GM21528 (cell line): ENCODE measurements at regions not wholly inside any gene's neighbourhood (a gene's known extent, or its start where the extent isn't known, plus 50 kb on each side); places are given as distances from the start of the nearest gene placed in this dataset.

Experiments
- ATAC-seq: cut with Tn5 transposase; IDR thresholded peaks from one replicate; pipeline ENCODE4 v1.9.1; 2021; ENCODE audit warnings: mild to moderate bottlenecking, moderate library complexity; ENCODE audit not compliant: unreplicated experiment, low FRiP score

- ATAC-seq, result no peak
Observed at GRCh38 chr11:92845390-92845789, 124.1 kb upstream of the MTNR1B start.

DNA sequence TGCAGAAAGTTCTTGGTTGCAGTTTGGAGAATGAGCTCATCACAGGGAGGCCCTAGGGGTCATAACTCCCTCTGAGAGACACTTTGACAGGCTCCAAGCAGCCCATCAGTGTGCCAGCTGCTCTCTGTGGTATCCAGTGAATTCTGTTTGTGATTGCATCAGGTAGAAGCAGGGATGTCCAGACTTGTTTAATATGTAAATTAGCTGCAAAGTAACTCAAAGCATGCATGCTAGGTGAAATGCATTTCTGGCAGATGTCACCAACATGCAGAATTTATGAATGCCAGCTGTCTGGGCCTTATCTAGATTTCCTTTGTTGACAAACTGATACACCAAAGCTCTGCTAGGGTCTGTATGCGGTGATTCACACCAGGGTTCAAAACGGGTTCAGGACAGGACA is 123.6 kb upstream of the MTNR1B start:
- no peak for ATAC-seq

DNA sequence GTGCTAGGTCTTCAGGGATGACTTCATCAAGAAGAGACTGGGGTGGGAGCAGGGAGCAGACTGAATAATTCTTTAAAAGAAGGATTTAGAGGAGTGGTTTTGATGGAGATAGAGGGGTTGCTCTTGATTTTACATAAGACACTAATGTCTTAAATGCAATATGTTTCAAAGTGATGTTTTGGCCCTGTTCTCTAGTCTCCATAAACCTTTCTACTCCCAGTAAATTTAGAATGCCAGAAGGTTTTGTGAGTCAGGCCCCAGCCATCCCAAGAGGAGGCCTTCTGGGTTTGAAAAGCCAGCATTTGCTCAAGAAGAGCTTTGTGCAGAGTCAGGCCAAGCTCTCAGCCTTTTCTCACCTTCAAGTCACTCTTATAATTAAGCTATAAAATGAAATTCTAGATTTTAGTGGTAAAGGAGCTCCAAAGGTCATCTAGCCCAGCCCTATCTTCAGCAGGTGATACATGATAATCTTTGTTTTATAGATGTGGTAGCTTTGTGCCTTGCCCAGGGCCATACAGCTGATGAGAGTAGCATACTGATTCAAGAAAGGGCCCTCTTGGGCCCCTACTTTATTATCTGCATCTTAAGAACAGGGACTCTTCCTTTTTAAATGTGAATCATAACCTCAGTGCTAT is 122.8 kb upstream of the MTNR1B start:
- no peak for ATAC-seq

GRCh38 chr11:92848578-92848977 is 120.9 kb upstream of the MTNR1B start:
- no peak for ATAC-seq

- ATAC-seq, result no peak
Observed at GRCh38 chr11:92850296-92850826, 119.1 kb upstream of the MTNR1B start.

- no peak for ATAC-seq
Observed at GRCh38 chr11:92852229-92852628, 117.2 kb upstream of the MTNR1B start.

DNA sequence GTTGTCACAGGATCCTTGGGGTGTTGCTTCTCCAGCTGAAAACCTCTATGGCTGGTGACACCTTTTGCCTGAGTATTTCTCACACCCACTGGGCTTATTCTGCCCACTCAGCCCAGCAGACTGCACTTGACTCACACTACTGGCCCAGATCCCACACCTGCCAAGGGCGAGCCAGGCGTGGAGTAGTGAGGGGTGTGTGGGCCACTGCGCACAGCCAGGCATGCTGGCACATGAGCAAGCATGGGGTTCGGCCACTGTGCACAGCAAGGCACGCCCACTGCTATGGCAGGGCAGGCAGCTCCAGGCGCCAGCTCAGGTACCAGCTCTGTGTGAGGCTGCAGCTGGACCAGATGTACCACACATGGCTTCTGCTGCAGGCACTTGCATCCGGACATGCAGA is 116.5 kb upstream of the MTNR1B start:
- no peak for ATAC-seq

DNA sequence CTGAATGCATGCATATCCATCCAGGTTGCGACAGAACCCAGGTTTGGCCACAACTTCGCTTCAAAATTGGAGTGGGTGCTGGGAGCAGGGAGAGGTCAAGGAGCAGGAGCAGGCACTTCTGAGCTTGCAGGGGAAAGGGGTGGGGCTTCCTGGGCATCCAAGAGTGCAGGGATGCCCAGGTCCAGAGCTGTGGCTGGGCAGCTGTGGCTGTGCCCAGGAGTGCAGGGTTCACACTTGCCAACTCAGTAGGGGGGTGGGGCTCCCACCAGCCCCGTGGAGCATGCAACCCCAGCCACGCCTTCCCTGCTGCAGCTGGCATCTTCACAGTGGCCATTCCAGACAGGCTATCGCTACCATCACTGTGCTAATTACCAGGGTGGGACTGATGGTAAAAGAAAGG is 115.3 kb upstream of the MTNR1B start:
- no peak for ATAC-seq

DNA sequence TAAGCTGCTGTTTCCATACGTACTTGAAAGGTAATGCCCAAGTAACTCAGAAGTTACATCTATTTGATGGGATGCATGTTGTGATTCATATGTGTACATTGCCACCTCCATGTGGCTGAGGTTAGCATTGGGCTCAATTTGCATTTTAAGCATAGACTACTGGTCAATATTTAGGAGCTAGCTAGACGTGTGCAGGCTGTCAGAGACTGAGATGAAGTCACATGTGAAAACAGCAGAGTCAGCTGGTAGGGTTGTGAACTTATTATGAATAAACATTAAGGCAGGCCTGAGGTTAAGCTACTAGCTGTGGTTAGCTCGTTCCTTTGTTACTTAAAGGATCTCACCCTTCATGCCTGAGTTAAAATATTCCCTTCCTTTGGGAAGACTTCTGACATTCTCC is 114.5 kb upstream of the MTNR1B start:
- ATAC-seq, result no peak

GRCh38 chr11:92855607-92856405 is 113.6 kb upstream of the MTNR1B start:
- ATAC-seq, result no peak

DNA sequence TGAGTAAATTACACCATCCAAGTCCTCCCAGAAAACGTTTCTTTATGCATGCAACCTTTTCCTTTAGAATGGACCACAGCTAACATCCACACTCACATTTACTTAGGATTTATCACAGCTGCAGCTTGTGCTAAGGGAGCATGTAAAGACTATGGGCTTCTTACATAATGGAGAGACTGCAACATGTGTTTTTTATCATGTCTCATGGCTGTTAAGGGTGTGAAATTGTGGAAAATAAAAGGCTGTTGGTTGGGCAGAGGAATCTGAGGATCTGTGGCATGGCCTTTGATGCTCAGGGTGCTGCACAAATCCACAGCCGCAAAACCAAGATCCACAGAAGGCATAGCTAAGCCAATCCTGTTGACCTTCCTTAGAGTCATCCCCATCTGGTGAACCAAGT is 112.0 kb upstream of the MTNR1B start:
- no peak for ATAC-seq

- no peak for ATAC-seq
Observed at GRCh38 chr11:92859156-92859690, 110.2 kb upstream of the MTNR1B start.

GRCh38 chr11:92861634-92862033 is 107.8 kb upstream of the MTNR1B start:
- no peak for ATAC-seq

DNA sequence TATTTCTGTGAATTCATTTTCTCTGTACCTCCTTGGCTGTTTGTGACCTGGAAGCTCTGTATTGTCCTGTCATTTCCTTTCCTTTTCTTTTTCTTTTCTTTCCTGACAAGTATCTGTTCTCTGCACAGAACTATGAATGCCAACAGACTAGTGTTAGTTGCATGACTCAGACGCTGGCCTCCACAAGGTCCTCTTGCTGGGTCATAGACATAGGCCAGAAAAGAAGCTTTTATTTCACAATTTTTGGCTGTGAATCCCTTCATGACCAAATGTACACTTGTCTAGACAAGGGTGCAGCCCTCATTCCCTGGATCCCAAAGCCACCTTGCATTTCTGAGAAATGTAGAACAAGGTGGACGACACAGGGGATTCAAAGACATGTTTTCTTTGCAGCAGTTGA is 104.1 kb upstream of the MTNR1B start:
- ATAC-seq, result no peak

GRCh38 chr11:92866679-92867282 is 102.7 kb upstream of the MTNR1B start:
- ATAC-seq, result no peak

DNA sequence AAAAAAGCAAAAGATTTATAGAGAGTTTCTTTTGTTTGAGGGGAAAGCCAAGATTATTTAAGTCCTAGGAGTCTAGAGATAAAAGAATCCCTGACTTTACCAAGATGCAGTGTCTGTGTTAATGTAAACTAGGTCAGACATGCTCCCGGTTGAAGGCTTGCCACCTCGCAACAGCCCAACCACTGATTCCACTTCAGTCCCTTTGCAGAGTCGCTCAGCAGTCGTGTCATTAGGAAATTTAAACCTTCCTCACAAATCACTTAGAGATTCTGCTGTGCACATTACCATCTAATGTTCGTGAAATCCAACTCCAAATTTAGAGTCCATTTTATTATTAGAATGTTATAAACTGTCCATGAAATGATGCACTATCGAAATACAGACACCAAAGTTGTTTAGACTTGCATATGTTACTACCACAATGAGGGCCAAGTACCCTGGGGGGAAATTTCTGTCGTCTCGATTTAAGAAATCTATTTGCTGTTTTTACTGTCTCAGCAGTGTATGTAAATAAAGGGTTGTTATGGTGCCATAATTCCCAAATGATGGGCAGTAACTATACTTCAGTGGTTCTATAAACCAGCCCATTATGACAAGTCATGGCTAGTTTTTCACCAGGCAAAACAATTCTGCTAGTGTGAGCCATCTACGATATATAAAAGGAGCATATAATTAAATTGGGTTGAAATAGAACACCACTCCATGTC is 101.4 kb upstream of the MTNR1B start:
- no peak for ATAC-seq

DNA sequence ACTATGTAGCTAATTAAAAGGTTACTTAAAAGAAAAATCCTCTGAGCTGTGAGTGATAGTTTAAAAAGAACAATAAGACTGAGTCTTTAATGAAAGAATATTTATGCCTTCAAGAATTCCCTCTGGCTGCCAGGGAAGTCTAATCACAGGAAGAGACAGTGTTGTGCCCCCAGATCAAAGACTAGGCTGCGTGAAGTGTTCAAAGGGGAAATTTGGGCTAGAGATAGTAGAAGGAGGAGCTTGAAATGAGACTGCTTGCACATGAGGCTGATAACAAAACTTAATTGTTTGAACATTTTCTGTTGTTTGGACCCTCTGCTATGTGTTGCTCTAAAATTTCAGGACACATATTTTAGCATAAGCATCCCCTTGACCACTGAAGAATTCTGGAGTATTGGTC is 99.7 kb upstream of the MTNR1B start:
- ATAC-seq, result no peak

DNA sequence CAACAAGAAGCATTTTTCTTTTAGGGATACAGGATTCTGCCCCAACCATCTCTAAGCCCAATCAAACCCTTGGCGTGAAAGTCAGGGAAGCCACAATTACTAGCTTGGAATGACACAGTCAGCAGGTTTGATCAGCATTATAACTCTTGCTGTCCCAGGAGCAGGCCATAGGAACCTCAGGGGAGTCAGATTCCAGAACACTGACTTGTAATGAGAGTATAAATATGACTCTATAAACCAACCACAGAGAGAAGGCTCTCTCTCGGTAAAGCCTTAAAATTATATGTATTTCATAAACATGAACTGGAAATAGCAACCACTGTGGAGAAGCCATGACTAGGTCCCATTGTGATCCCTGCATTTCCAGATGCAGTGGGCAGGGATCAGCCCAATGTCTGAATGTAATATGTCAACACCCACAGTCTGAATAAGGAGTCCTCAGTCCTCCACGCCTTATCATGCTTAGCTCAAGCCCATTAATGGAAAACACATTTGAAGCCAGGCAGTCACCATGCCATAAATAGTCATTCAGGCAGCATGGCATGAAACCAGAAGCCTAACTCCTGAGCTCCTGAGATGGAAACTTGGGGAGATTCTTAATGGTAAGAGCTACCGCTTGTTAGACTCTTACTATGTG is 99.1 kb upstream of the MTNR1B start:
- no peak for ATAC-seq

DNA sequence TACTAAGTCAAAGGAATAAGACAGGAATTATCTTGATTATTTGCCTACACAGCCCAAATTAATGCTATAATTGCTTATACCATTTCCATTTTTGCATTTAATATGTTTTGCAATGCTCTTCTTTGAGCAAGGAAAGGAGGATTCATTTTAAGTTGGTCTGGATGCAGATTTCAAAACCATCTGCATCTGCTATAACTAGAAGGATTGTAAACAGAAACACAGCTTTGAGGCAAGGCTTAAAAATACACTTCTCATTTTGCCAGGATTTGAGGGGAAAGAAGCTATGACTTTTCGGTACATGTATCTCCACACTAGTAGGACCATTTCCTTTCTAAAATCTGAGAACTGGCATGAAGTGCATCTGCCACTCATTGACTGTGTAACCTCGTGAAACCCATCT is 95.9 kb upstream of the MTNR1B start:
- no peak for ATAC-seq

DNA sequence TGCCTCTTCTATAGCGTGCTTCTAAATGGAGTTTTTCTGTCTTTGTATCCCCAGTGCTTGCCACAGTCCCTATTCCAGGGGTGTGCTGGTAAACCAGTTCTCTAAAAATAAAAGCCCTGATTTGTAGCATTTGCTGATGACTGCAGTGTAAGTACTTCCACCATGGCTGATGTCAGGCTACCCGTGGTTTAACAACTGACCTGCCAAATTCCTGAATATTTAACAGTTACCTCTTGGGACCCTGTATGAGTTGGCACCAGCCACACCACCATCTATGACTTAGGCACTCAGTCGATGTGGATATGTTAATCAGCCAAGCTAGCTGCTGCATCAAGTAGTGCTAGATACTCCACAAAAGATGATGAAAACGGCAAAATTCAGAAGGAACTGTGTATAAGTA is 94.0 kb upstream of the MTNR1B start:
- ATAC-seq, result no peak
